Mesenchymal stem cell (in vitro differentiated cells and primary cell): ENCODE measurements at regions not wholly inside any gene's neighbourhood (a gene's known extent, or its start where the extent isn't known, plus 50 kb on each side); places are given as distances from the start of the nearest gene placed in this dataset.

ENCODE experiments used
- DNase-seq: peaks from one replicate; pipeline ENCODE4 v3.0.0-alpha.2; 2013
- H2AFZ ChIP-seq: one replicate; pipeline ENCODE4 v1.6.1; 2013; ENCODE audit warnings: low read depth, mild to moderate bottlenecking, control low read depth, inconsistent platforms, low read length, moderate library complexity
- H2AK5ac ChIP-seq: 2 replicates; pipeline ENCODE4 v1.6.1; 2013; ENCODE audit warnings: low read length, moderate library complexity, mild to moderate bottlenecking, inconsistent platforms; ENCODE audit not compliant: severe bottlenecking
- H2BK120ac ChIP-seq: one replicate; pipeline ENCODE4 v1.6.1; 2013; ENCODE audit warnings: low read depth, mild to moderate bottlenecking, inconsistent platforms, low read length, moderate library complexity
- H2BK12ac ChIP-seq, 2 experiments: one replicate each; pipeline ENCODE4 v1.6.1; 2013; ENCODE audit warnings: inconsistent platforms in 2 of 2, low read length in 2 of 2, mild to moderate bottlenecking in 2 of 2, moderate library complexity in 2 of 2, control low read depth in 1 of 2
- H2BK15ac ChIP-seq: one replicate; pipeline ENCODE4 v1.6.1; 2013; ENCODE audit warnings: mild to moderate bottlenecking, low read depth, inconsistent platforms; ENCODE audit not compliant: poor library complexity, severe bottlenecking
- H2BK5ac ChIP-seq: 2 replicates; pipeline ENCODE4 v1.6.1; 2013; ENCODE audit warnings: low read depth, mild to moderate bottlenecking, low read length, control low read depth, inconsistent platforms; ENCODE audit not compliant: poor library complexity, severe bottlenecking
- H3K14ac ChIP-seq, 2 experiments: one replicate each; pipeline ENCODE4 v1.6.1; 2013; ENCODE audit warnings: inconsistent platforms in 2 of 2, low read length in 2 of 2, control low read depth in 1 of 2, mild to moderate bottlenecking in 1 of 2, moderate library complexity in 1 of 2
- H3K18ac ChIP-seq, 2 experiments: one replicate each; pipeline ENCODE4 v1.6.1; 2013; ENCODE audit warnings: inconsistent platforms in 2 of 2, low read length in 2 of 2, control low read depth in 1 of 2, low read depth in 1 of 2, mild to moderate bottlenecking in 1 of 2
- H3K23ac ChIP-seq, 2 experiments: one replicate each; pipeline ENCODE4 v1.6.1; 2013; ENCODE audit warnings: inconsistent platforms in 2 of 2, low read length in 2 of 2, mild to moderate bottlenecking in 2 of 2, moderate library complexity in 2 of 2, control low read depth in 1 of 2
- H3K27ac ChIP-seq: 2 replicates; pipeline ENCODE4 v1.5.1; 2013; ENCODE audit warnings: mild to moderate bottlenecking, moderate library complexity, low read length, control low read depth, inconsistent platforms; ENCODE audit not compliant: poor library complexity, severe bottlenecking
- H3K27me3 ChIP-seq, 2 experiments: 2 replicates each; pipeline versions ENCODE4 v1.6.1 to v1.7.0; 2013; ENCODE audit warnings: low read length in 2 of 2, mild to moderate bottlenecking in 2 of 2, moderate library complexity in 2 of 2, control low read depth in 1 of 2, inconsistent platforms in 1 of 2; ENCODE audit not compliant: control insufficient read depth in 1 of 2, insufficient read depth in 1 of 2
- H3K36me3 ChIP-seq, 2 experiments: 2 replicates each; pipeline versions ENCODE4 v1.6.1 to v1.7.0; 2013; ENCODE audit warnings: low read length in 2 of 2, control low read depth in 1 of 2, inconsistent platforms in 1 of 2, low read depth in 1 of 2, mild to moderate bottlenecking in 1 of 2; ENCODE audit not compliant: insufficient read depth in 2 of 2, control insufficient read depth in 1 of 2
- H3K4ac ChIP-seq, 2 experiments: one replicate each; pipeline ENCODE4 v1.6.1; 2013; ENCODE audit warnings: inconsistent platforms in 2 of 2, low read length in 2 of 2, mild to moderate bottlenecking in 2 of 2, moderate library complexity in 2 of 2, control low read depth in 1 of 2, low read depth in 1 of 2
- H3K4me1 ChIP-seq: 2 replicates; pipeline ENCODE4 v1.6.1; 2013; ENCODE audit warnings: low read depth, low read length, control low read depth; ENCODE audit not compliant: control insufficient read depth, insufficient read depth
- H3K4me2 ChIP-seq: 2 replicates; pipeline ENCODE4 v1.6.1; 2013; ENCODE audit warnings: low read length, mild to moderate bottlenecking, inconsistent platforms; ENCODE audit not compliant: poor library complexity, severe bottlenecking
- H3K4me3 ChIP-seq, 2 experiments: 2 replicates each; pipeline versions ENCODE4 v1.5.1 to v1.7.0; 2013; ENCODE audit warnings: low read length in 2 of 2, mild to moderate bottlenecking in 2 of 2, control low read depth in 1 of 2, low read depth in 1 of 2; ENCODE audit not compliant: insufficient read depth in 1 of 2
- H3K79me1 ChIP-seq: replicated peaks from 2 replicates; pipeline ENCODE4 v1.6.1; 2013; ENCODE audit warnings: mild to moderate bottlenecking, control low read depth, low read length, inconsistent platforms; ENCODE audit not compliant: poor library complexity, severe bottlenecking
- H3K9ac ChIP-seq: 2 replicates; pipeline ENCODE4 v1.7.0; 2013; ENCODE audit warnings: mild to moderate bottlenecking, low read length, moderate library complexity
- H3K9me3 ChIP-seq: 2 replicates; pipeline ENCODE4 v1.7.0; 2013; ENCODE audit warnings: mild to moderate bottlenecking, low read length; ENCODE audit not compliant: control insufficient read depth
- H4K8ac ChIP-seq: one replicate; pipeline ENCODE4 v1.6.1; 2013; ENCODE audit warnings: inconsistent platforms, mild to moderate bottlenecking, low read length, moderate library complexity
- H4K91ac ChIP-seq: one replicate; pipeline ENCODE4 v1.6.1; 2013; ENCODE audit warnings: mild to moderate bottlenecking, low read length, inconsistent platforms
- WGBS: methylation state at CpG from one replicate; pipeline ENCODE4 v1.1.7; 2013; ENCODE audit warnings: mixed read lengths; 5-methylcytosine and 5-hydroxymethylcytosine counted together

GRCh38 chr10:105699504-105699903, 1058.4 kb downstream of the SORCS3 start:
- no peaks in the 10 kb centered on the region for H3K9me3 ChIP-seq
- no peak overlapping the region for H2AFZ ChIP-seq
- no peak overlapping the region for H2BK120ac ChIP-seq
- no peak overlapping the region for H2BK15ac ChIP-seq
- no peak overlapping the region for H3K27ac ChIP-seq
- no peak overlapping the region for H3K14ac ChIP-seq
- no peak overlapping the region for H4K91ac ChIP-seq
- H3K18ac ChIP-seq, result no peak overlapping the region
- no peak overlapping the region for H3K23ac ChIP-seq
- no peak overlapping the region for H3K4me2 ChIP-seq
- no peaks in the 10 kb centered on the region for H3K79me1 ChIP-seq
- no peaks in the 10 kb centered on the region for H3K27me3 ChIP-seq
- no peak overlapping the region for H3K4ac ChIP-seq
- no peaks in the 10 kb centered on the region for H3K4me1 ChIP-seq
- no peak for DNase-seq
- H2BK12ac ChIP-seq, result no peak overlapping the region
- no peak overlapping the region for H2BK5ac ChIP-seq
- no peaks in the 10 kb centered on the region for H3K36me3 ChIP-seq
- no peak overlapping the region for H3K4me3 ChIP-seq
- H3K9ac ChIP-seq, result no peak overlapping the region
- H4K8ac ChIP-seq, result no peak overlapping the region
- WGBS, result 71% methylated on average over 3 of the region's 5 CpGs
- H2AK5ac ChIP-seq, result no peak overlapping the region

DNA sequence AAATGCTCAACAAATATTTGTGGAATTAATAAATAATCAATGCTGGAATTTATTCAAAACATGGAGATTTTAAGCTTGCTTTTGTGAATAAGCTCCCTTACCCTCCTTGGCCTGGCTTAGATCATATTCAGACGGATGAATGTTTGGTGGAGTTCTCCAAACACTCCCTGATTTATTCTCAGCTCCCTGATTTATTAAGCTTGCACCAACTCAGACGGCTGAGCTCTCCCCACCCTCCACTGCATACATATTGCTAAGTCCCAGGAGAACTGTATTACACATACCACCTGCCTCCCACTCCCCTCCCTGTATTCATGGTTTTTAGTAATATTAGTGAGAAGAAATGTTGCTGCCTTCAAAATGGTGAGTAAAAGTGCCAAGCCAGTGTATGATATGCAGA, 1057.5 kb downstream of the SORCS3 start:
- no peak for DNase-seq
- H2BK12ac ChIP-seq, result no peak overlapping the region
- H3K4me2 ChIP-seq, result no peak overlapping the region
- H3K27ac ChIP-seq, result no peak overlapping the region
- no peaks in the 10 kb centered on the region for H3K4me1 ChIP-seq
- H4K8ac ChIP-seq, result no peak overlapping the region
- no peak overlapping the region for H3K14ac ChIP-seq
- H2BK120ac ChIP-seq, result no peak overlapping the region
- no peaks in the 10 kb centered on the region for H3K27me3 ChIP-seq
- no peak overlapping the region for H3K18ac ChIP-seq
- no peaks in the 10 kb centered on the region for H3K36me3 ChIP-seq
- H2BK5ac ChIP-seq, result no peak overlapping the region
- no peak overlapping the region for H2AK5ac ChIP-seq
- H2BK15ac ChIP-seq, result no peak overlapping the region
- no peak overlapping the region for H3K4me3 ChIP-seq
- no peaks in the 10 kb centered on the region for H3K9me3 ChIP-seq
- no peak overlapping the region for H4K91ac ChIP-seq
- WGBS, result 69% methylated on average over 2 of the region's 2 CpGs
- H2AFZ ChIP-seq, result no peak overlapping the region
- H3K23ac ChIP-seq, result no peak overlapping the region
- H3K9ac ChIP-seq, result no peak overlapping the region
- no peak overlapping the region for H3K4ac ChIP-seq
- no peaks in the 10 kb centered on the region for H3K79me1 ChIP-seq

DNA sequence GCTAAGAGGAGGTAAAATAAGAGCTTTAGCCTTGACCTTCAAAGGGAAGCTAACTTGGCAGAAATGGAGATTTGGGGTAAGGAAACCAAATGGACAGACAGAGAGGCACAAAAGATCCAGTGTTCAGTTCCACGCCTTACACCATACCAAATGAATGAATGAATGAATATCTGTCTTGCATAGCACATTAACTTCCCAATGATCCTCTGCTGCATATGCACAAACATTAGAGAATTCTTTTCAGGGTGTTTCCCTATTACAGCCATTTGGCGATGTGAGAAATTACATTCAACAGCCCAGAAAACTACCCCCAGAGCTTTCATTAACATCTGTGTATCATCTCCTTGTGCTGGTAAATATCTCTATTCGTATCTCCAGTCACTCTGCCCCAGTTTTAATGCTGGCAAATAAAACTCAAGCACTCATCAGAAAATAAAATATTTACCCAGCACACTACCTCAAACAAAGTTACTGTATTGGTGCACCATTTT, 1056.2 kb downstream of the SORCS3 start:
- Histone ChIP-seq H3K23ac (no peak overlapping the region), H3K9me3 (no peaks in the 10 kb centered on the region), H2BK5ac (no peak overlapping the region), H3K4ac (no peak overlapping the region), H3K27me3 (no peaks in the 10 kb centered on the region), H2BK120ac (no peak overlapping the region), H2AFZ (no peak overlapping the region), H3K4me3 (no peak overlapping the region), H3K27ac (no peak overlapping the region), H3K4me2 (no peak overlapping the region), H4K8ac (no peak overlapping the region), H2BK15ac (no peak overlapping the region), H3K4me1 (no peaks in the 10 kb centered on the region), H2BK12ac (no peak overlapping the region), H3K36me3 (no peaks in the 10 kb centered on the region), H3K18ac (no peak overlapping the region), H4K91ac (no peak overlapping the region), H3K14ac (no peak overlapping the region), H3K79me1 (no peaks in the 10 kb centered on the region), H3K9ac (no peak overlapping the region), H2AK5ac (no peak overlapping the region)
- DNase-seq, result no peak
- WGBS, result 61% methylated on average over 3 of the region's 3 CpGs

DNA sequence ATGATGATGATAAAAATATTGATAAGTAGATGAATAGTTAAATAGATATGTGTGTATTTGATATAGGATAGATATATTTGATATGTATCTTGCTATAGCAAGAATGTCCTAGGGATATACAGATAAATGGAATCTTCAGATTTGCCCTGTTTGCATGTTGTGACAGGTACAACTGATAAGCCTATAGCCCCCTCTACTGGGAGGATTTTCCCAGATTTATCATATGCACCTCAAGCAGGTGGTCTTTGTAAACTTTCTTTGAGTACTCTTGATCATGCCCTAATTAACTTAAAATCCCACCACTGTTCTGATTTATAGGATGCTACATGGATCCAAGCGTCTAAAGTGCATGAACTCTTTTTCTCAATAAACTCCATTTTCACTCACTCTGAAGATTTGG, 1050.7 kb downstream of the SORCS3 start:
- 24% methylated on average over 1 of the region's 1 CpG for WGBS
- Histone ChIP-seq H2BK15ac (no peak overlapping the region), H2BK5ac (no peak overlapping the region), H3K9ac (no peak overlapping the region), H2AFZ (no peak overlapping the region), H4K91ac (no peak overlapping the region), H3K4me1 (no peaks in the 10 kb centered on the region), H3K36me3 (no peaks in the 10 kb centered on the region), H3K79me1 (no peaks in the 10 kb centered on the region), H3K14ac (no peak overlapping the region), H3K4me2 (no peak overlapping the region), H3K27me3 (no peaks in the 10 kb centered on the region), H2BK12ac (no peak overlapping the region), H3K18ac (no peak overlapping the region), H3K23ac (no peak overlapping the region), H3K27ac (no peak overlapping the region), H3K4me3 (no peak overlapping the region), H4K8ac (no peak overlapping the region), H2AK5ac (no peak overlapping the region), H2BK120ac (no peak overlapping the region), H3K4ac (no peak overlapping the region), H3K9me3 (no peaks in the 10 kb centered on the region)
- DNase-seq, result no peak
